Neural cell (in vitro differentiated cells): ENCODE measurements at regions not wholly inside any gene's neighbourhood (a gene's known extent, or its start where the extent isn't known, plus 50 kb on each side); places are given as distances from the start of the nearest gene placed in this dataset.

ENCODE experiments used
- H2AFZ ChIP-seq: fragments of 200-600, 300-800 bp; sonication (generic), shearing (Covaris generic); 2 replicates; pipeline ENCODE4 v1.6.0; 2014; ENCODE audit warnings: low read depth, mild to moderate bottlenecking, antibody characterized with exemption, low read length, moderate library complexity
- H3F3A ChIP-seq: fragments of 200-600 bp; shearing (Covaris generic); 2 replicates; pipeline ENCODE4 v1.6.1; 2016; ENCODE audit warnings: mild to moderate bottlenecking, moderate library complexity, mixed read lengths, antibody characterized with exemption, low read length; ENCODE audit not compliant: insufficient read depth, poor library complexity, severe bottlenecking
- H3K27ac ChIP-seq: fragments of 200-600, 300-800 bp; sonication (generic), shearing (Covaris generic); 2 replicates; pipeline ENCODE4 v1.5.1; 2014; ENCODE audit warnings: mild to moderate bottlenecking, low read length, moderate library complexity
- H3K27me3 ChIP-seq: fragments of 300-800, 200-600 bp; sonication (generic), shearing (Covaris generic); 2 replicates; pipeline ENCODE4 v1.6.0; 2014; ENCODE audit warnings: mild to moderate bottlenecking, low read depth, low read length, moderate library complexity; ENCODE audit not compliant: insufficient read depth
- H3K36me3 ChIP-seq: fragments of 300-800, 200-600 bp; sonication (generic), shearing (Covaris generic); 2 replicates; pipeline ENCODE4 v1.5.1; 2014; ENCODE audit warnings: mild to moderate bottlenecking, antibody characterized with exemption, low read length, moderate library complexity; ENCODE audit not compliant: insufficient read depth
- H3K4me2 ChIP-seq: fragments of 300-800, 200-600 bp; sonication (generic), shearing (Covaris generic); 2 replicates; pipeline ENCODE4 v1.6.0; 2014; ENCODE audit warnings: mild to moderate bottlenecking, low read length
- H3K4me3 ChIP-seq: fragments of 300-800, 200-600 bp; sonication (generic), shearing (Covaris generic); 2 replicates; pipeline ENCODE4 v1.5.1; 2014; ENCODE audit warnings: mild to moderate bottlenecking, low read length, moderate library complexity
- H3K79me2 ChIP-seq: fragments of 200-600 bp; shearing (Covaris generic); replicated peaks from 2 replicates; pipeline ENCODE4 v1.6.0; 2014; ENCODE audit warnings: mild to moderate bottlenecking, low read length, moderate library complexity; ENCODE audit not compliant: insufficient read depth
- H3K9ac ChIP-seq: fragments of 300-800, 200-600 bp; sonication (generic), shearing (Covaris generic); 2 replicates; pipeline ENCODE4 v1.6.1; 2016; ENCODE audit warnings: mild to moderate bottlenecking, low read length, mixed read lengths
- H3K9me2 ChIP-seq: fragments of 200-600 bp; shearing (Covaris generic); 2 replicates; pipeline ENCODE4 v1.6.1; 2016; ENCODE audit warnings: mild to moderate bottlenecking, low read length, mixed read lengths; ENCODE audit not compliant: insufficient read depth
- H3K9me3 ChIP-seq: fragments of 200-600, 300-800 bp; sonication (generic), shearing (Covaris generic); 2 replicates; pipeline ENCODE4 v1.6.1; 2016; ENCODE audit warnings: mild to moderate bottlenecking, mixed run types, low read length, moderate library complexity, mixed read lengths
- H4K20me1 ChIP-seq: fragments of 200-600 bp; shearing (Covaris generic); 2 replicates; pipeline ENCODE4 v1.6.1; 2016; ENCODE audit warnings: mild to moderate bottlenecking, mixed run types; ENCODE audit not compliant: insufficient read depth
- CTCF ChIP-seq: fragments of 450-650 bp; IDR thresholded peaks from 2 replicates; pipeline ENCODE4 v1.5.1; 2014; ENCODE audit warnings: antibody characterized with exemption, mild to moderate bottlenecking, moderate library complexity; ENCODE audit not compliant: poor library complexity, severe bottlenecking
- EP300 ChIP-seq: fragments of 450-650 bp; conservative IDR thresholded peaks from 2 replicates; pipeline ENCODE4 v1.6.1; 2014; ENCODE audit warnings: antibody characterized with exemption, mild to moderate bottlenecking, moderate library complexity; ENCODE audit not compliant: poor library complexity, severe bottlenecking
- EZH2 ChIP-seq: fragments of 200-600, 300-800 bp; shearing (Covaris generic), sonication (generic); IDR thresholded peaks from 2 replicates; pipeline ENCODE4 v1.6.1; 2014; ENCODE audit warnings: antibody characterized with exemption, low read length, borderline replicate concordance, mild to moderate bottlenecking; ENCODE audit not compliant: insufficient read depth, poor library complexity, severe bottlenecking
- MXI1 ChIP-seq: fragments of 450-650 bp; conservative IDR thresholded peaks from 2 replicates; pipeline ENCODE4 v1.6.1; 2014; ENCODE audit warnings: antibody characterized with exemption, mild to moderate bottlenecking; ENCODE audit not compliant: poor library complexity, severe bottlenecking
- POLR2AphosphoS5 ChIP-seq: IDR thresholded peaks from 2 replicates; pipeline ENCODE4 v1.6.1; 2012
- RAD21 ChIP-seq: fragments of 450-650 bp; conservative IDR thresholded peaks from 2 replicates; pipeline ENCODE4 v1.6.1; 2014; ENCODE audit warnings: antibody characterized with exemption, mild to moderate bottlenecking, moderate library complexity
- REST ChIP-seq: IDR thresholded peaks from 2 replicates; pipeline ENCODE4 v1.6.1; 2012; ENCODE audit warnings: borderline replicate concordance
- SMC3 ChIP-seq: fragments of 450-650 bp; conservative IDR thresholded peaks from 2 replicates; pipeline ENCODE4 v1.6.1; 2014; ENCODE audit warnings: antibody characterized with exemption, mild to moderate bottlenecking, moderate library complexity; ENCODE audit not compliant: poor library complexity
- TAF1 ChIP-seq: IDR thresholded peaks from 2 replicates; pipeline ENCODE4 v1.6.1; 2012; ENCODE audit warnings: low read depth

GRCh38 chr10:3683560-3683959 is 101.4 kb downstream of the KLF6 start:
- no peak overlapping the region for H3K9ac ChIP-seq
- no peaks in the 10 kb centered on the region for H3K36me3 ChIP-seq
- H3K9me3 ChIP-seq: no peaks in the 10 kb centered on the region
- H3K4me3 ChIP-seq: no peak overlapping the region
- H3F3A ChIP-seq: no peaks in the 10 kb centered on the region
- H4K20me1 ChIP-seq: no peaks in the 10 kb centered on the region
- H2AFZ ChIP-seq: no peak overlapping the region
- no peaks in the 10 kb centered on the region for H3K9me2 ChIP-seq
- H3K27ac ChIP-seq: no peak overlapping the region
- no peak for TF ChIP-seq RAD21
- TF ChIP-seq EP300: no peak
- TF ChIP-seq EZH2: no peak
- TF ChIP-seq TAF1: no peak
- no peak for TF ChIP-seq REST
- TF ChIP-seq POLR2AphosphoS5: no peak
- TF ChIP-seq CTCF: no peak
- TF ChIP-seq MXI1: no peak
- TF ChIP-seq SMC3: no peak
- H3K4me2 ChIP-seq: no peak overlapping the region
- H3K79me2 ChIP-seq: no peaks in the 10 kb centered on the region
- H3K27me3 ChIP-seq: no peaks in the 10 kb centered on the region

- no peaks in the 10 kb centered on the region for H3K27me3 ChIP-seq
- no peak overlapping the region for H2AFZ ChIP-seq
- no peaks in the 10 kb centered on the region for H3K36me3 ChIP-seq
- H3K4me3 ChIP-seq: no peak overlapping the region
- H3K9ac ChIP-seq: no peak overlapping the region
- H3K9me2 ChIP-seq: no peaks in the 10 kb centered on the region
- no peak overlapping the region for H3K27ac ChIP-seq
- no peaks in the 10 kb centered on the region for H3K9me3 ChIP-seq
- H4K20me1 ChIP-seq: no peaks in the 10 kb centered on the region
- TF ChIP-seq MXI1: no peak
- no peak for TF ChIP-seq SMC3
- TF ChIP-seq POLR2AphosphoS5: no peak
- no peak for TF ChIP-seq CTCF
- no peak for TF ChIP-seq RAD21
- no peak for TF ChIP-seq EZH2
- no peak for TF ChIP-seq EP300
- TF ChIP-seq TAF1: no peak
- TF ChIP-seq REST: no peak
- no peaks in the 10 kb centered on the region for H3K79me2 ChIP-seq
- no peak overlapping the region for H3K4me2 ChIP-seq
- H3F3A ChIP-seq: no peaks in the 10 kb centered on the region
These were observed 102.3 kb downstream of the KLF6 start for GRCh38 chr10:3682745-3683144.
